T-helper 2 cell (primary cell): ENCODE measurements at regions not wholly inside any gene's neighbourhood (a gene's known extent, or its start where the extent isn't known, plus 50 kb on each side); places are given as distances from the start of the nearest gene placed in this dataset.
A peak's percentile ranks its signal among the peaks of the same experiment; 100 is the strongest.
"Not testable (repeated sequence)": the region's sequence is repeated elsewhere in the genome, so short reads cannot be mapped to it uniquely, and the experiment has no call there.

Experiments
- DNase-seq, 5 experiments: peaks; one replicate each; pipeline versions ENCODE4 v3.0.0 to v3.0.0-alpha.2; 2012 to 2022

GRCh38 chr6:156599978-156600590 lies 177.1 kb upstream of the ARID1B start:
- DNase-seq = no peak

GRCh38 chr6:156599366-156599765 lies 177.8 kb upstream of the ARID1B start:
- no peak for DNase-seq

GRCh38 chr6:156598855-156599180 lies 178.4 kb upstream of the ARID1B start:
- no peak for DNase-seq

- no peak for DNase-seq
Measured at GRCh38 chr6:156598071-156598854, 178.9 kb upstream of the ARID1B start.

GRCh38 chr6:156597095-156597494 lies 180.1 kb upstream of the ARID1B start:
- no peak for DNase-seq

- DNase-seq = no peak
Measured at GRCh38 chr6:156595476-156595875, 181.7 kb upstream of the ARID1B start.

GRCh38 chr6:156593893-156594292 lies 183.3 kb upstream of the ARID1B start:
- DNase-seq = no peak

- no peak for DNase-seq
Measured at GRCh38 chr6:156593127-156593526, 184.1 kb upstream of the ARID1B start.

- no peak for DNase-seq
Measured at GRCh38 chr6:156590482-156590881, 186.7 kb upstream of the ARID1B start.

GRCh38 chr6:156589281-156589680 lies 187.9 kb upstream of the ARID1B start:
- no peak for DNase-seq

GRCh38 chr6:156587751-156588301 lies 189.4 kb upstream of the ARID1B start:
- DNase-seq = no peak

- no peak for DNase-seq
Measured at GRCh38 chr6:156587071-156587470, 190.1 kb upstream of the ARID1B start.

GRCh38 chr6:156585859-156586258 lies 191.3 kb upstream of the ARID1B start:
- no peak for DNase-seq

- not testable (repeated sequence) for DNase-seq
Measured at GRCh38 chr6:156584121-156584520, 193.1 kb upstream of the ARID1B start.

- DNase-seq = no peak
Measured at GRCh38 chr6:156583083-156583482, 194.1 kb upstream of the ARID1B start.

- DNase-seq = no peak
Measured at GRCh38 chr6:156582509-156582992, 194.6 kb upstream of the ARID1B start.

- DNase-seq = no peak
Measured at GRCh38 chr6:156579564-156579963, 197.6 kb upstream of the ARID1B start.

GRCh38 chr6:156577749-156578148 lies 199.4 kb upstream of the ARID1B start:
- no peak for DNase-seq

GRCh38 chr6:156575361-156575760 lies 201.8 kb upstream of the ARID1B start:
- no peak for DNase-seq

GRCh38 chr6:156564807-156565149 lies 212.4 kb upstream of the ARID1B start:
- no peak for DNase-seq

GRCh38 chr6:156564127-156564806 lies 212.9 kb upstream of the ARID1B start:
- peak; percentile 36 to 66 (median 55) for DNase-seq

- no peak for DNase-seq
Measured at GRCh38 chr6:156563714-156564113, 213.5 kb upstream of the ARID1B start.

- no peak for DNase-seq
Measured at GRCh38 chr6:156562636-156563035, 214.5 kb upstream of the ARID1B start.

GRCh38 chr6:156562019-156562418 lies 215.2 kb upstream of the ARID1B start:
- DNase-seq = no peak
